ENCODE measurements at regions not wholly inside any gene's neighbourhood (a gene's known extent, or its start where the extent isn't known, plus 50 kb on each side); places are given as distances from the start of the nearest gene placed in this dataset.

- DNase-seq (ENCODE audit: low spot score) = no peak
These were observed 210.2 kb upstream of the ADARB2 start for GRCh38 chr10:1947464-1948003.

DNA sequence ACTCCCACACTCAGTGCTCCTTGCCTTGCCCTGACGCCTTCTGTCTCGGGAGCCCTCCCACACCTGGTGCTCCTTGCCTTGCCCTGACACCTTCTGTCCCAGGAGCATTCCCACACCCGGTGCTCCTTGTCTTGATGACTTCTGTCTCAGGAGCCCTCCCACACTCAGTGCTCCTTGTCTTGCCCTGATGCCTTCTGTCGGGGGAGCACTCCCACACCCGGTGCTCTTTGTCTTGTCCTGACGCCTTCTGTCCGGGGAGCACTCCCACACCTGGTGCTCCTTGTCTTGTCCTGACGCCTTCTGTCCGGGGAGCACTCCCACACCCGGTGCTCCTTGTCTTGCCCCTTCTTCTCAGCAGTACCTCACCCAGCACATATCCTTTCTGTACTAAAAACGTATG, 207.2 kb upstream of the ADARB2 start:
- no peak for DNase-seq (ENCODE audit: low spot score)

GRCh38 chr10:1942478-1942877, 205.2 kb upstream of the ADARB2 start:
- DNase-seq (ENCODE audit: low spot score) = no peak

DNA sequence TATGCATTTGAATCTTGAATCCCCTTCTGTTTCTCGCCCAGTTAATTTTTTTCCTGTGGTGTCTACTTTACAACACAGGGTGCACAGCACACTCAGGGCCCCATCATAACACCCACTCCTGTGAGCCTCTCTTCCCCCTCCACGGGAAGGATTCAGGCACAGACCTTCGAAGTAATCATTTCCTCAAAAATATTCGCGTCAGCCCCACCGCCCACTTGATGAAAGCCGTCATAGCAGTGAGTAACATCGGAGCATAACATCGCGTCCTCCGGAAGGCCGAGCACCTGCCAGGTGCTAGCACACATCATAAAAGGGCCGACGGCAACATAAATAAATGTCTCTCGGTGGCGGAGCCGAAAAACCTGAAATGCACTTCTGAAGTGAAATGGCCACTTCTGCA, 201.7 kb upstream of the ADARB2 start:
- no peak for DNase-seq (ENCODE audit: low spot score)

- no peak for DNase-seq (ENCODE audit: low spot score)
These were observed 201.0 kb upstream of the ADARB2 start for GRCh38 chr10:1938317-1938716.

DNA sequence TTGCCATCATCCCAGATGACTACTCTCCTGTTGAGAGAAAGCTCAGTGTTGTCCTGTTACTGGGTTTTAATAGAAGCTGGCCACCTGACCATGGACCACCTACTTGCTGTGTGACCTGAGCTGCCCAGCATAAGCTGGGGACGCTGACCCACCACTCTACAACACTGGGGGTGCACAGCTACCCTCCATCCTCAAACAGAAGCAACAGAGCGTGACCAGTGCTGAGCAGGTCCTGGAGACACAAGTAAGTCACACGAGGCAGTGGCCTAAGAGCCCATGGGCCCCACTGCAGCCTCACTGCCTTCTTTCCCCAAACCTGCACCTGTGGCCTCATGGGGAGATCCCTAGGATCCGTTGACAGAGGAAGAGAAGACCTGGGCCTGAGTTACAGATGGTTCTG, 198.6 kb upstream of the ADARB2 start:
- DNase-seq (ENCODE audit: low spot score) = no peak

GRCh38 chr10:1933215-1933614, 195.9 kb upstream of the ADARB2 start:
- no peak for DNase-seq (ENCODE audit: low spot score)

GRCh38 chr10:1932692-1933094, 195.4 kb upstream of the ADARB2 start:
- DNase-seq (ENCODE audit: low spot score) = no peak

GRCh38 chr10:1928606-1929005, 191.3 kb upstream of the ADARB2 start:
- no peak for DNase-seq (ENCODE audit: low spot score)

GRCh38 chr10:1923998-1924397, 186.7 kb upstream of the ADARB2 start:
- no peak for DNase-seq (ENCODE audit: low spot score)

- DNase-seq (ENCODE audit: low spot score) = no peak
These were observed 186.3 kb upstream of the ADARB2 start for GRCh38 chr10:1923586-1923985.

DNA sequence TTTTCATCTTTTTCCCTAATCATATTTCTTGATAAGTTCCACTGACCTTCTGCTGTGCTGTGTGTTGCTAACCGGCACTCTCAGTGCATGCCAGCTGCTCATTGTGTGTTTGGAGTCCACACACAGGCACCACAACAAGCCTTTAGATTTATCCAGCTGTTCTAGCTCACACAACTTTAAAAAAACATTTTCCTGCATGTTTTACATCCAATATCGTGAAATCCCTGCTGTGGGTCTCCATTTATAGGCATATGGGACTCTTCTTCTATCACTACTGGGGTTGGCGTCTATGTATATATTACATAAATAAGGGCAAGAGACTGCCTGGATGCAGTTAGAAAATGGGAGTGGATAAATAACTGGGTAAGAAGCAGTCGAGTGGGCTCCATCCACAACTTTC, 183.6 kb upstream of the ADARB2 start:
- no peak for DNase-seq (ENCODE audit: low spot score)

DNA sequence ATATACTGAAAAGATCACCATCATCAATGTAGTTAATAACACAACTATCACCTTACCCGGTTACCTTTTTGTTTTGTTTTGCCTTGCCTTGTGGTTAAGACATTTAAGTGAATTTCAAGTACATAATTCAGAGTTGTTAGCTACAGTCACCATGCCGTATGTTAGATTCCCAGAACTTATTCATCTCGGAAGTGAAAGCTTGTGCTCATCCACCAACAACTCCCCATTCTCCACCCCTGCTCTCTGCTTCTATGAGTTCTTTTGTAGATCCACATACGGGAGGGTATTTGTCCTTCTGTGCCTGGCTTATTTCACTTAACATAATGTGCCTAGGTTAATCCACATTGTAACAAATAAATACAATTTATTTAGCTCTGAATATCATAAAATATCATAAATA, 182.8 kb upstream of the ADARB2 start:
- no peak for DNase-seq (ENCODE audit: low spot score)

DNA sequence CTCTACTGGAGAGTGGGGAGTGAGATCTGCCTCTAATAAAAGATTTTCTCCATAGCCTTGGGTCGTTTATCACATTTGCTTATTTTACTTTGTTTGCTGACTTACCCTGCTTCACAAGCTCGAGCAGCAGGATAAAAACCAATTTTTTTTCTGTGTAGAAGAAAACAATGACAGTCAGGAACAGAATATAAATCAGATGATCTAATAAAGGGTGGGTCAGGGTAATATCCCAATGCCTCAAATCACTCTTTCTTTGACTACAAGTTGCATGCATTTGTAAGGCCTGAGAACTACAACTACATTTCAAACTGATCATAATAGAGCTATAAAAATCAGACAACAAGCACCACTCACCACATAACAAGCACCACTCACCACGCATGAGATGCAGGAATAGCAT, 174.4 kb upstream of the ADARB2 start:
- DNase-seq (ENCODE audit: low spot score) = no peak

GRCh38 chr10:1903982-1904381, 166.7 kb upstream of the ADARB2 start:
- no peak for DNase-seq (ENCODE audit: low spot score)

- DNase-seq (ENCODE audit: low spot score) = no peak
These were observed 158.8 kb upstream of the ADARB2 start for GRCh38 chr10:1896153-1896552.

DNA sequence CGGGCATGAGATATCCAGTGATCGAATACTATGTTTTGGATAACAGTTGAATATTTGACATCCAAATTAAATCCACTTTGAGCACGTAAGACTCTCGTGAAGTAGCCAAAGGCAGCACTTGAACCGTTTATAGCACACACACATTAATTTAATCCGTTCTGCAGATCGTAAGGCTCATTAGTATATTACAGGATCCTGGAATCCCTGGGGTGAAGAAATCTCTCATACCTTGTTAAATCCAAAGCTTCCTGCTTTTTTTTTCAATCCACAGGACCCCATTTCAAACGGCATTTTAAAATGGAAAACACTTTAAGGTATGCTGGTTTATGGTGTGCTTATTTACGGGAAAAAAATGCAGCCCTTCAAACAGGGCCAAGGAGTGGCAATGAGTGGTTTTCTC, 158.4 kb upstream of the ADARB2 start:
- no peak for DNase-seq (ENCODE audit: low spot score)

GRCh38 chr10:1894912-1895311, 157.6 kb upstream of the ADARB2 start:
- no peak for DNase-seq (ENCODE audit: low spot score)

- no peak for DNase-seq (ENCODE audit: low spot score)
These were observed 156.6 kb upstream of the ADARB2 start for GRCh38 chr10:1893941-1894340.

GRCh38 chr10:1886039-1886438, 148.7 kb upstream of the ADARB2 start:
- DNase-seq (ENCODE audit: low spot score) = no peak

- no peak for DNase-seq (ENCODE audit: low spot score)
These were observed 145.4 kb upstream of the ADARB2 start for GRCh38 chr10:1882728-1883127.

DNA sequence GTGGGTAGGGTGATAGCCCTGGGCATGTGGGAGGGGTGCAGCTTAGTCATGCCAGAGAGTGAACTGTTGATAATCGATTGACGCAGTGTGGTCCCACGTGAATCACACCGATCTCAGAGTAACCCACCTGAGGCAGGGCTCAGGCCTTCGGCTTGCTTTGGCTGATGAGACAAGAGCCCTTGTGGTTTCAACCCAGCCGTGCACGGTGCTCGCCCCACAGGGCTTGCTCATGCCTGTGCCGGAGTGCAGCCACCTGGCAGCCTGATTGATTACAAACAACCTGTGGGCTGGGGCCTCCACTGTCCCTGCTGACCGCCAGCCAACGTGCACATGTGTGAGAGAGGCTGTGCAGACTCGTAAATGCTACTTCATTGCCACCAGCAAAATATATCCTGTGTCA, 144.9 kb upstream of the ADARB2 start:
- DNase-seq (ENCODE audit: low spot score) = no peak

DNA sequence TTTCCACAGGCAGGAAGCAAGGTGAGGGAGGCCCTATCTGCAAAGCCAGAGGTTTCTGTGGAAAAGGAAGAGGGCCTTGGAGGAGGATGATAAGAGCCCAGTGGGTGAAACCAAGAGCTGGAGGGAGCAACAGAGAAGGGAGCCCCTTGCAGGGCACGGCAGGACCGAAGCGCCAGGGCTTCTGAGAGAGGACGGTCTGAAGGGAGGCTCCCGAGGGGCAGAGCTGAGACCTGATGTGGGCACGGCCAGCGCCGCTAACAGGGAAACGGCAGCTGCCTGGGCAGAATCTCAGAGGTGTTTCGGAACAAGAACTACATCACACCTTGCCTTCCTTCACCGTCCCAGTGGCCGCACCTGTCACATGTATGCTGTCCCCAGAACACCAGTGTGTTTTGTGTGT, 144.3 kb upstream of the ADARB2 start:
- no peak for DNase-seq (ENCODE audit: low spot score)

DNA sequence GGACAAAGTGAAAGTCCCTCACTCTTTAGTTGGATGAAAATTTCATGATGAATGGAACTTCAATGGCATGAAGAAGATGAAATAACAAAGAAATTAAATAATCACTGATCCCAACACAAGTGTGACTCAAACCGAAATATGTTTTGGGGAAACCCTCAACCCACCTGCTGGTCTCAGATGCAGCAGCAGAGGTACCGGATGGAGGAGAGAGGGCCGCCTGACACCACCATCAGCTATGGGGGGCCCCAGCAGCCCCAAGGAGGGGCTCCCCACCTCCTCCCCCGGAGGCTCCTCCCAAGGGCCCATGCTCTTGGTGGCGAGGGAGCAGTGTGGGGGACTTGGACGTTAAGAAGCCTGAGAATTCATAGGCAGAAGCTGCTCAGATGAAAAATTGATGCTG, 137.2 kb upstream of the ADARB2 start:
- DNase-seq (ENCODE audit: low spot score) = no peak

Data from germinal center (tissue), 1 donor.